ENCODE measurements at regions not wholly inside any gene's neighbourhood (a gene's known extent, or its start where the extent isn't known, plus 50 kb on each side); places are given as distances from the start of the nearest gene placed in this dataset.

DNA sequence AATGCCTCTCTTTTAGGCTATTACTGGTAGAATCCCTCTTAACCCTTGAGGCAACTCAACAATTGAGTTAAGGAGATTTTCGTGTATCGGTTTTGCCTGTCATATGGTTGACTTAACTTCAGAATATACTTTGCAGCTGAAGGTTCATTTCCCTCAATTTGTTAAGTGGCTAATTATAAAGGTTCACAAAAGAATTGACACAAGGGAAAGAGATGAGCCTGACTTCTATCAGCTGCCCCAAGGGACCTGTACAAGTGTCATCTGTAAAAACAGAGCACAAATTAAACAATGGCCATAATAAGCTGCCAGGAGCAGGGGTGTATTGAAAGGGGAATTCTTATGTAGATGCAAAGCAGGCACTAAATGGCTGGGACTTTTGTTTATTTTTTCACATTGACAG lies 334.8 kb upstream of the OBI1 start (continued):
- TF ChIP-seq, protein P1, sequence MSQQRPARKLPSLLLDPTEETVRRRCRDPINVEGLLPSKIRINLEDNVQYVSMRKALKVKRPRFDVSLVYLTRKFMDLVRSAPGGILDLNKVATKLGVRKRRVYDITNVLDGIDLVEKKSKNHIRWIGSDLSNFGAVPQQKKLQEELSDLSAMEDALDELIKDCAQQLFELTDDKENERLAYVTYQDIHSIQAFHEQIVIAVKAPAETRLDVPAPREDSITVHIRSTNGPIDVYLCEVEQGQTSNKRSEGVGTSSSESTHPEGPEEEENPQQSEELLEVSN (IDR thresholded peaks at IDR 0.05), result no peak
- no peak for TF ChIP-seq FOSL1 (IDR thresholded peaks at IDR 0.05; ENCODE audit: insufficient read depth, low read depth, low read length)
- no peak for TF ChIP-seq KDM4A (IDR thresholded peaks at IDR 0.05; ENCODE audit: low read depth, low read length, severe bottlenecking)

Data from H1 (cell line).